Tibial nerve (tissue), 4 donors: ENCODE measurements at regions not wholly inside any gene's neighbourhood (a gene's known extent, or its start where the extent isn't known, plus 50 kb on each side); places are given as distances from the start of the nearest gene placed in this dataset.

ENCODE experiments used
- DNase-seq, 2 donors: peaks; one replicate each; pipeline ENCODE4 v3.0.0-alpha.2; 2019; ENCODE audit warnings: low spot score in 2 of 2
- H3K27ac ChIP-seq, 4 donors: fragments of 200-600 bp; sonication (generic) in 3 of 4; one replicate each; pipeline ENCODE4 v1.5.1; 2017 to 2019; ENCODE audit warnings: mild to moderate bottlenecking in 1 of 4
- H3K27me3 ChIP-seq, 2 donors: fragments of 200-600 bp; sonication (generic) in 1 of 2; one replicate each; pipeline versions ENCODE4 v1.5.1 to v1.6.0; 2017 to 2019
- H3K36me3 ChIP-seq, 3 donors: fragments of 200-600 bp; sonication (generic); one replicate each; pipeline ENCODE4 v1.5.1; 2018 to 2019
- H3K4me1 ChIP-seq, 4 donors: fragments of 200-600 bp; sonication (generic) in 3 of 4; one replicate each; pipeline ENCODE4 v1.5.1; 2017 to 2019
- H3K4me3 ChIP-seq, 4 donors: fragments of 200-600 bp; sonication (generic) in 3 of 4; one replicate each; pipeline ENCODE4 v1.5.1; 2017 to 2019; ENCODE audit warnings: mild to moderate bottlenecking in 1 of 4, moderate library complexity in 1 of 4
- H3K9me3 ChIP-seq, 4 donors: fragments of 200-600 bp; sonication (generic) in 3 of 4; one replicate each; pipeline ENCODE4 v1.5.1; 2017 to 2019
- EP300 ChIP-seq, 2 donors: sonication (generic); formaldehyde crosslinking; IDR thresholded peaks; one replicate each; pipeline ENCODE4 v1.6.1; 2017; ENCODE audit warnings: antibody characterized with exemption in 2 of 2, mild to moderate bottlenecking in 1 of 2
- POLR2A ChIP-seq, 2 donors: fragments of 450-650 bp; IDR thresholded peaks; one replicate each; pipeline ENCODE4 v1.6.1; 2017; ENCODE audit warnings: antibody characterized with exemption in 2 of 2, mild to moderate bottlenecking in 2 of 2, moderate library complexity in 2 of 2
- WGBS, 2 donors: methylation state at CpG; one replicate each; pipeline ENCODE4 v1.1.5; 2018; 5-methylcytosine and 5-hydroxymethylcytosine counted together
- TF ChIP-seq, protein P1 (sequence below), 5 experiments: fragments of 200-600 bp in 3 of 5; fragments of 450-650 bp in 2 of 5; sonication (generic) in 3 of 5; IDR thresholded peaks; one replicate each; pipeline ENCODE4 v1.5.1; 2016 to 2019; ENCODE audit warnings: antibody characterized with exemption in 5 of 5, mild to moderate bottlenecking in 3 of 5, moderate library complexity in 2 of 5

DNA sequence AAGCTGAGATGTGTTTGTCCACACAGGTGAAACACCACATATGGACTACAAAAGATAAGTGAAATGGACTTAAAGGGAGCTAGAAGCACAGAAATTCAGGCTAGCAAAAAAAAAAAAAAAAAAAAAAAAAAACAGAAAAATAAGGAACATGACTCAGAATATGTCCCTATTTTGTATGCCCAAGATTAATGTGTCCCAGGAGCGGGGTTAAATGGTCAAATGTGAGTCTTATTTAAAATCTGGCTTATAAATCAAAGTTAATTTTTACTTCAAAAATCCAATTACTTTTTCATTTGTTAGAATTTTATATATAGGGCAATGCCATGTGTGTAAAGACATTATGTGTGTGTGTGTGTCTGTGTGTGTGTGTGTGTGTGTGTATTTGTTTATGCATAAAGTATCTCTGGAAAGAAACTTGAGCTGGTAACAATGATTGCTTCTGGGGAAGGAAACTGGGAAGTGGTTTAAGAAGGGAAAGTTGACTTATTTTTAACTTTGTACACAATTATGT lies 986.5 kb downstream of the ROBO2 start:
- Histone ChIP-seq H3K27ac (no peak overlapping the region), H3K4me3 (no peak overlapping the region), H3K27me3 (no peaks in the 10 kb centered on the region), H3K9me3 (peaks cover 0 to 6% (median 0%) of the 10 kb centered on the region in 4 donors), H3K4me1 (no peaks in the 10 kb centered on the region), H3K36me3 (no peaks in the 10 kb centered on the region)
- WGBS, 2 donors = 88% methylated on average over 1 of the region's 1 CpG
- TF ChIP-seq EP300 (IDR thresholded peaks at IDR 0.05) (no peak), POLR2A (IDR thresholded peaks at IDR 0.05) (no peak)
- TF ChIP-seq, protein P1, sequence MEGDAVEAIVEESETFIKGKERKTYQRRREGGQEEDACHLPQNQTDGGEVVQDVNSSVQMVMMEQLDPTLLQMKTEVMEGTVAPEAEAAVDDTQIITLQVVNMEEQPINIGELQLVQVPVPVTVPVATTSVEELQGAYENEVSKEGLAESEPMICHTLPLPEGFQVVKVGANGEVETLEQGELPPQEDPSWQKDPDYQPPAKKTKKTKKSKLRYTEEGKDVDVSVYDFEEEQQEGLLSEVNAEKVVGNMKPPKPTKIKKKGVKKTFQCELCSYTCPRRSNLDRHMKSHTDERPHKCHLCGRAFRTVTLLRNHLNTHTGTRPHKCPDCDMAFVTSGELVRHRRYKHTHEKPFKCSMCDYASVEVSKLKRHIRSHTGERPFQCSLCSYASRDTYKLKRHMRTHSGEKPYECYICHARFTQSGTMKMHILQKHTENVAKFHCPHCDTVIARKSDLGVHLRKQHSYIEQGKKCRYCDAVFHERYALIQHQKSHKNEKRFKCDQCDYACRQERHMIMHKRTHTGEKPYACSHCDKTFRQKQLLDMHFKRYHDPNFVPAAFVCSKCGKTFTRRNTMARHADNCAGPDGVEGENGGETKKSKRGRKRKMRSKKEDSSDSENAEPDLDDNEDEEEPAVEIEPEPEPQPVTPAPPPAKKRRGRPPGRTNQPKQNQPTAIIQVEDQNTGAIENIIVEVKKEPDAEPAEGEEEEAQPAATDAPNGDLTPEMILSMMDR (IDR thresholded peaks at IDR 0.05) = no peak
- no peak for DNase-seq

DNA sequence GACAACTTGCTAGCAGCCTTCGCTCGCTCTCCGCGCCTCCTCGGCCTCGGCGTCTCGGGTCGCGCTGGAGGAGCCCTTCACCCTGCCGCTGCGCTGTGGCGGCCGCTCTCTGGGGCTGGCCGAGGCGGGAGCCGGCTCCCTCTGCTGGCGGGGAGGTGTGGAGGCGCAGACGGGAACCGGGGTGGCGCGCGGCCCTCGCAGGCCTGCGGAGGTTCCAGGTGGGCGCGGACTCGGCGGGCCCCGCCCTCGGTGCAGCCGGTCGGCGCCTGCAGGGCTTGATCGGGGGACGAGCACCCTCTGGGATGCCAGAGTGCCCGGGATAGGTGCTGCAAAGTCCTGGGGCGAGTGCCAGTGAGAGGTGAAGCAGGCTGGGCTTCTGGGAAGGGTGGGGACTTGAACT lies 989.9 kb downstream of the ROBO2 start:
- no peak for DNase-seq
- WGBS, 2 donors = 96% methylated on average over 32 to 39 of the region's 39 CpGs
- no peaks in the 10 kb centered on the region for H3K36me3 ChIP-seq
- TF ChIP-seq, protein P1 (IDR thresholded peaks at IDR 0.05) = no peak
- TF ChIP-seq POLR2A (IDR thresholded peaks at IDR 0.05) = no peak
- no peak for TF ChIP-seq EP300 (IDR thresholded peaks at IDR 0.05)
- H3K4me3 ChIP-seq = no peak overlapping the region
- H3K4me1 ChIP-seq = no peaks in the 10 kb centered on the region
- no peak overlapping the region for H3K27ac ChIP-seq
- peaks cover 0 to 6% (median 0%) of the 10 kb centered on the region in 4 donors for H3K9me3 ChIP-seq
- no peaks in the 10 kb centered on the region for H3K27me3 ChIP-seq

DNA sequence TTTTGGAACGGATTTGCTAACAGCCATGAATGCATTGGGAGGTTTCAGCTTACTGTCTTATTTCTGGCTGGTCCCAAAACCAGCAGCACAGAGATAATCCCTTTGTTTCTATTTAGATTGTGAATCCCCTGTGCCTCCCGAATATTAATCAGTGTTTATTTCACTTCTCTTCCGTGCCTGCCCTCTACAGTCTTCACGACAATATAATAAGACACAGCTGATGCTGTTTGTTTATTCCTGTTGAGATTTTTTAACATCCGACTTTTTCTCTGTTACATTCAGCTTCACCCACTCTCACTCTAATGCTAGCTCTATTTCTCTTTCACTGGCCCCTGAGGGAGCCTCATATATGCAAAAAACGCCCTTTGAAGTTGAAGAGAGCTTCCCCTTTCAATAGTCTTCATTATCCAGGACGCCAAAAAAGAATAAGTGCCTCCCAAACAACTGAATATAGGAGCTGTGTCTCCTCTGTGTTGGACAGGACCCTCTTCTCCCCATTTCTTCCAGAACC lies 995.3 kb downstream of the ROBO2 start:
- Histone ChIP-seq H3K27me3 (no peaks in the 10 kb centered on the region), H3K4me3 (no peak overlapping the region), H3K27ac (no peak overlapping the region), H3K9me3 (no peaks in the 10 kb centered on the region), H3K4me1 (peaks cover 0 to 6% (median 0%) of the 10 kb centered on the region in 4 donors), H3K36me3 (no peaks in the 10 kb centered on the region)
- WGBS, 2 donors = 12 to 14% methylated on average over 7 of the region's 7 CpGs
- no peak for TF ChIP-seq EP300 (IDR thresholded peaks at IDR 0.05)
- TF ChIP-seq POLR2A (IDR thresholded peaks at IDR 0.05) = no peak
- TF ChIP-seq, protein P1 (IDR thresholded peaks at IDR 0.05) = no peak
- no peak for DNase-seq

DNA sequence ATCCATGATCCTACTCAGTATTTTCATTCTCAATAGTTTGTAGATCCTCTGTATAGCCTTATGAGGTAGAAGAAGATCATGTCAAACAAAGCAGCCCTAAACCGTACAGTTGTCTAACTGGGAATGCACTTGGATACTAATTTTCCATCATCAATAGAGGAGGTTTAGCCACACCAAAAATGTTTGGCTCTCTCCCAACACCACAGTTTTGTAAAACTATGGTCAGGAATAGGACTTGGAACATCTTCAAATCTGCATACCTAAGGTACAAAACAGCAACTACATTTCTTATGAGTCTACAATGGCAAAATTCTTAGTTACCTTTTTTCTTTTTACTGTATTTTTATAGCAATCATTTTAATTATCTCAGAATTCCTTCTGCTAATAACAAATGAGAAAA lies 1001.6 kb downstream of the ROBO2 start:
- H3K4me1 ChIP-seq = no peaks in the 10 kb centered on the region
- no peak overlapping the region for H3K4me3 ChIP-seq
- DNase-seq = no peak
- WGBS, 2 donors = 46 to 49% methylated on average over 1 of the region's 1 CpG
- H3K27ac ChIP-seq = no peak overlapping the region
- TF ChIP-seq EP300 (IDR thresholded peaks at IDR 0.05) = no peak
- no peak for TF ChIP-seq POLR2A (IDR thresholded peaks at IDR 0.05)
- TF ChIP-seq, protein P1 (IDR thresholded peaks at IDR 0.05) = no peak
- H3K27me3 ChIP-seq = no peaks in the 10 kb centered on the region
- H3K36me3 ChIP-seq = no peaks in the 10 kb centered on the region
- H3K9me3 ChIP-seq = no peaks in the 10 kb centered on the region

DNA sequence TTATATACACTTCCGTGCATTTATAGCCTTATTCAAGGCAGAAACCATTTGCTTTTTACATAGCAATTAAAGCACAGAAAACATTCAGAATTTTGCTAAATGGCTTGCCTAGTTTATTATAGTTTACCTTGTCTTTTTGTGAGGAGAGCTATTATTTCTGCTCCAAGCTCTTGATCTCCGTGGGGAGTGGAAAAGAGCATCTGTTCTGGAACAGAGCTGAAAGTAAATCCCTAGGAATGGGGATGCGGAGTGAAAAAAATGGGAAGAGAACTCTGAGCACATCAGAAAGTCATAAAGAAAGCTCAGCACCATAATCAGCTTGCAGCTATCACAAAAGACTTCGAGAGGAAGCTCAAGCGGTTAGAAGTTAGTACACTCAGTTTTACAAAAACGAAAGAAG lies 1006.7 kb downstream of the ROBO2 start:
- DNase-seq = no peak
- H3K4me1 ChIP-seq = no peaks in the 10 kb centered on the region
- no peaks in the 10 kb centered on the region for H3K9me3 ChIP-seq
- 77 to 79% methylated on average over 6 of the region's 6 CpGs for WGBS, 2 donors
- no peaks in the 10 kb centered on the region for H3K36me3 ChIP-seq
- H3K4me3 ChIP-seq = no peak overlapping the region
- TF ChIP-seq POLR2A (IDR thresholded peaks at IDR 0.05) (no peak), EP300 (IDR thresholded peaks at IDR 0.05) (no peak)
- TF ChIP-seq, protein P1 (IDR thresholded peaks at IDR 0.05) = no peak
- H3K27ac ChIP-seq = no peak overlapping the region
- H3K27me3 ChIP-seq = no peaks in the 10 kb centered on the region
